ENCODE measurements at regions not wholly inside any gene's neighbourhood (a gene's known extent, or its start where the extent isn't known, plus 50 kb on each side); places are given as distances from the start of the nearest gene placed in this dataset.

- no peak for DNase-seq (ENCODE audit: low read depth)
These were observed 192.4 kb upstream of the GALNT2 start for GRCh38 chr1:229874609-229875008.

DNA sequence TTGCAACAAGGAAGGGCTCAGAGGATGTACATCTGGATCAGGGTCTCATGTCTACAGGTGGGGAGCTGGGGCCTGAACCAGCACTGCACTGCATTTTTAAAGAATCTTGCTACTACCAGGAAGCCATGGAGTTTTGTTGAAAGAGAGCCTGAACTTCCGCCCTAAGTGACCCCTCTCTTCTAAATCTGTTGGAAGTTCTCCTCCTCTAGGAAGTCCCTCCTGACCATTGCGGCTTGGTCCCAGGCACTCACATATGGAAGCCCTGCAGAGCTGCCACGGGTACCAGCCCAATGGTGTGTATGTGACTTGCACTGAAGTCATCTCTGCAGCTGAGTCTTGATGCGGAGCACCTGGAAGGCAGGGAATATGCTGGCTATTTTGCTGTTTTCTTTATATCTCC is 192.0 kb upstream of the GALNT2 start:
- H3K4me3 ChIP-seq (ENCODE audit: low read depth, low read length), result no peak overlapping the region
- DNase-seq (ENCODE audit: low read depth), result no peak

More at GRCh38 chr1:229874609-229875008, 192.4 kb upstream of the GALNT2 start:
- no peak overlapping the region for H3K4me3 ChIP-seq (ENCODE audit: low read depth, low read length)

DNA sequence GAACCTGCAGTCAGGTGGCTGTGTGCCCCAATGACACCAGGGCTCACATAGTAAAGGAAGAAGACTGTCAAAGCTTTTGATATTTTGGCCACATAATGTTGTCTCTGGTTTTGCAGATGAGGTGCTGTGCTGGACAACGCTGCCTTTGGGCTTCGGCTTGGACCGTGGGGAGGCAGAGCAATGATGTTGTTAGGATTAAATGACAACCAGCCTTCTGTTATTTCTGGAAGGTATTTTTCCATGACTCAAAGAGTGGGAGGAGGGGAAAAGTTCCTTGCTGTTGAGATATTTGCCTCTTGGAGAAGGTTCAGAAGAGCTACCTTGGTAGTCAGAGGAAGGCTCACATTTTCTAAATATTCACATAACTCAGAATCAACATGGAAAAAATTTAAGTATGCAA is 187.3 kb upstream of the GALNT2 start:
- DNase-seq (ENCODE audit: low read depth), result no peak

DNA sequence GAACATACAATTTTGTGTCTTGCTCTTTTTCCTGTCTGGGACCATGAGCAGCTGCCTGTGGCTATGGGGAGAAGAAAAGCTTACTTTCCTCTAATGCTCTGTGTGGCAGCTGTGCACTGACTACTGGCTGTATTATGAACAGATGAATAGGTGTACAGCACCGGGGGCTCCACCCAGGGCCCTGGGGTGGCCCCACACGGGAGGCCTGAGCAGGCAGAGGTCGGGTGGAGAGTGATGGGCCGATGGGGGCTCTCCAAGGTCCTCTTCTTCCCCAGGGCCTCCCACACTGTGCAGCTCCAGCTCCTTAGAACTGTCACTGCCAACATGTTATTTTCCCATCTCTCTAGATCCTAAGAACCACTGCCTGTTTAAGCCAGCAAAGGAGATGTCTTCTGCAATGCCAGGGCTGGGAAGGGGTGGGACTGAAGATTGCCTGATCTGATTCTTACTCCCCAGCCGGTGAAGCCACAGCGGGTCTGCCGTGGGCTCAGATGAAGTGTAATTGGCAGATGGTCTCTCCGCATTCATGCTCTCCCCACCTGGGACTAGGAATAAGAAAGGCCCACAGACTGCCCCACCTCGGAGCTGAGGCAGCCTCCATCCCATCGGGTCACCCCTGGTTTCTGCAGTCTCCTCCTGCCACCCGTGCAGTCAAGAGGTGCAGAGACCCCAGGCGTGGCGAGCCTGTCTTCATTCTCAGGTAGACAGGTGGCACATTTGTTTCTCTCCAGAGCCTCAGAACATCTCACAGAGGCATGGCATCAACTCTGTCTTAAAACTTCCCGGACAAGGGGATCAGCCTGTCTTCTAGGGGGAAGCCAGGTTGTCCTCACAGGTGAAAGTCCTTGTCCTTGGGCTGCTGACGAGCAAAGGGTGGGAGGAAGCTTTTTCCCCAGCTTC is 186.5 kb upstream of the GALNT2 start:
- H3K4me3 ChIP-seq (ENCODE audit: low read depth, low read length), result no peak overlapping the region
- no peak for DNase-seq (ENCODE audit: low read depth)

More for the DNA sequence above, 187.3 kb upstream of the GALNT2 start:
- H3K4me3 ChIP-seq (ENCODE audit: low read depth, low read length), result no peak overlapping the region

GRCh38 chr1:229882621-229883020 is 184.4 kb upstream of the GALNT2 start:
- DNase-seq (ENCODE audit: low read depth), result no peak
- no peak overlapping the region for H3K4me3 ChIP-seq (ENCODE audit: low read depth, low read length)

DNA sequence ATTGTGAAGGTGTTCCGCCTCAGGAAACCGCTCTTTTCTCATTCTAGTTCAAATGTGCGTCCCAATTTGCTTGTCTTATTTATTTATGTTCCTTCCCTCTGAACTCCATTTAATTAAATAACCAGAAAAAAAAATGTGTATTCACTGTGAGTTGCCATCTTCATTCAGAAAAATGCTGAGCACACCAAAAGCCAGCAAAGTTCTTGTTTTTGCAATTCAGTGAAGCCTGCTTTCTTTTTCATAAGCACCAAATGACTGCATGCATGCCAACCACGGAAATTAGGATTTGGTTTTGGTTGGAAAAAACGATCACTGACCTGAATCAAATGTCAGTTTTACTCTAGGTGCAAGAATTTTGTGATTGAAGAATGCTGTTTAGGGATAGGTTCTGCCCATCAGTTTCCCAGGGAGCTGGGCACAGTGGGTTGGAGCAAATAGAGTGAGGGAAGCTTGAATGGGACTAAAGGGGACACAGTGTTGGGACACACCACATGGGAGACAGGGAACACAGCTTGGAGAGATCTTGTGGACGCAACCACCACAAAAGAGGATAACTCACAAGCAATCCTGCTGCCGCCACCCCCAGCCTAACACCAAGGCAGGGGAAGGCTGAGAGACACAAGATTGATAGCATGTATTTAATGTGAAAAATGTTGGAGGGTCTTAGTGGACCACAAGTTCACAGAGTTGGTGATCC is 183.4 kb upstream of the GALNT2 start:
- DNase-seq (ENCODE audit: low read depth), result no peak
- no peak overlapping the region for H3K4me3 ChIP-seq (ENCODE audit: low read depth, low read length)

DNA sequence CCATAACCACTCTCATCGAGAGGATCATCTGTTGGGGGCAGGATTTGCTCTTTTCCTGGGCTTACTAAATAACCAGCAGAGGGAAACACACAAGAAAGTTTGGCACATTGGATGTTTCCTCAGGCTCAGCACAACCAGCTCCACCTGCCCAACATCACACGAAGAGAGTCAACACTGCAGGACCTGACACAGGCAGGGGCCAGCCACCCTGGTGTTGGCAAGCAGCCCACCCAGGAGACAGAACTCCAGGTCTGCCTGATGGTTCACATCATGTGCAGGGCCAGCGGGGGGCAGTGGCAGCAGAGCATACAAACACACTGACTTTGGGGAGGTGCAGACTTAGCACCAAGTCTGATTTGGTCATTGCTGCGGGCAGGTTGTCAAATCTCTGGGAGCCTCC is 182.3 kb upstream of the GALNT2 start:
- no peak for DNase-seq (ENCODE audit: low read depth)
- H3K4me3 ChIP-seq (ENCODE audit: low read depth, low read length), result no peak overlapping the region

GRCh38 chr1:229885568-229886495 is 181.2 kb upstream of the GALNT2 start:
- no peak for DNase-seq (ENCODE audit: low read depth)
- no peak overlapping the region for H3K4me3 ChIP-seq (ENCODE audit: low read depth, low read length)

DNA sequence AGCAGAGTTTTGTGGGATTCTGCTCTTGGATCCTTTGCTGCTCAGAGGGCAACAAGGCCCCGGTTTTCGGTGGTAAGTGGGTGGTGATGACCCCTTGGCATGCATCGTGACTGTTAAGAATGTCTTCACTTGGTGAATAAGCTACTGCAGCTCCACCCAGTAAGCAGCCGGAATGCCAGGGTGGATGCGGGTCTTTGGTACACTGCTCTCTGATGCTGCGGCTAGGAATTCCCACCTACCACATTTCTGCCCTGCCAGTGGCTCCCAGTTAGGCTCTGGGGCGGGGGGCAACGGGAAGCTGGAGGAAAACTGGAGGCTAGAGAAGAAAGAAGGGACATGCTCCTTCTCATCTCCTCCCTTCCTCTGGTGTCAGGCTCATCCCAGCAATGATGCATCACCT is 180.4 kb upstream of the GALNT2 start:
- no peak for DNase-seq (ENCODE audit: low read depth)
- H3K4me3 ChIP-seq (ENCODE audit: low read depth, low read length), result no peak overlapping the region

DNA sequence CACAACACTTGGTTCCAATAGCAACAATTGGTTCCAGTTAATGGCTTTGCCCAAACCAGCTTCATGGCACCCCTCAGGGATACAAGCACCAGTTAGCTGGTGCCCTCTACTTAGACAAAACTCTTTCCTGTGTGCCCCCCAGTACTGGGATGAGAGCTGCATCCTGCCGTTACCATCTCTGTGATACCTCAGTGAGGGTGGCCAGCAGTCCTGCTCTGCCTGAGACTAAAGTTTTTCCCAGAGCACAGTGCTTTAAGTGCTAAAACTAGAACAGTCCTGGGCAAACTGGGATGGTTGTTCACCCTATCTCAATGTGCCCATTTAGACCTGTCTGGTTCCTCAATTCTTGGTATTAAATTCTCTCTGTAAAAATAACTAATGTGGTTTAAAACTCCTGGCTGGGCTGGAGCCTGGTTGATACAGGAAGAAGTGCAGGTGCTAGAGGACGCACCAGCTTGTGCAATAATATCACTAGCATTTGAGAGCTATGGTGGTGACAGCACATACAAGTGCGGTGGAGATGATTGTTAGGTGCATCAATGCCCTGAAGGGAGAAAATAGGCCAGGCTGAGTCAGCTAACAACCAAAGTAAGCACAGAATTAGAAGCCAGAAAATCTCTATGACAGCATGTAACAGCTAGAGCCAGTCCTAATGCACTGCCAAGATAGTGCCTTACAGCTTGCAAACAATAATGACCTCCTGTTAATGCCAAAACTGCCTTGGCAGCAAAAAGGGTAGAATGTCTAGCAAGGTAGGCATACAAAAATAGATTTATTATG is 179.8 kb upstream of the GALNT2 start:
- no peak for DNase-seq (ENCODE audit: low read depth)
- no peak overlapping the region for H3K4me3 ChIP-seq (ENCODE audit: low read depth, low read length)

DNA sequence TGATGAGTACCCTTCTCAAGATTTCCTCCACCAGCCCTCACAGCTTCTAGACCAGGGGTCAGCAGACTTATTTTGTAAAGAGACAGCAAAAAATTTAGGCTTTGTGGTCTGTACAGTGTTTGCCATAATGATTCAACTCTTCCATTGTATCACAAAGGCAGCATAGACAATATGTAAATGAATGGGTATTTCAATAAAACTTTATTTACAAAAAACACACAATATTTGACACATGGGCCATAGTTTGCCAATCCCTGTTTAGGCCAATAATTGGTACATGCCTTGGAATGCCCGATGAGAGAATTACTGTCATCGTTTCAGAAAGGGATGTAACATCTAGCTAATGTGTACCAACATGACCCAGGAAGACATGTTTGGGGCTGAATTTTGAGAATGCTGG is 178.9 kb upstream of the GALNT2 start:
- DNase-seq (ENCODE audit: low read depth), result no peak
- no peak overlapping the region for H3K4me3 ChIP-seq (ENCODE audit: low read depth, low read length)

GRCh38 chr1:229888561-229889001 is 178.5 kb upstream of the GALNT2 start:
- H3K4me3 ChIP-seq (ENCODE audit: low read depth, low read length), result no peak overlapping the region
- DNase-seq (ENCODE audit: low read depth), result no peak

- no peak overlapping the region for H3K4me3 ChIP-seq (ENCODE audit: low read depth, low read length)
- no peak for DNase-seq (ENCODE audit: low read depth)
These were observed 178.0 kb upstream of the GALNT2 start for GRCh38 chr1:229889031-229889517.

GRCh38 chr1:229891227-229891626 is 175.8 kb upstream of the GALNT2 start:
- H3K4me3 ChIP-seq (ENCODE audit: low read depth, low read length), result no peak overlapping the region
- DNase-seq (ENCODE audit: low read depth), result no peak

- no peak overlapping the region for H3K4me3 ChIP-seq (ENCODE audit: low read depth, low read length)
- DNase-seq (ENCODE audit: low read depth), result no peak
These were observed 174.4 kb upstream of the GALNT2 start for GRCh38 chr1:229892515-229893117.

GRCh38 chr1:229893762-229894444 is 173.1 kb upstream of the GALNT2 start:
- H3K4me3 ChIP-seq (ENCODE audit: low read depth, low read length), result no peak overlapping the region
- DNase-seq (ENCODE audit: low read depth), result no peak

DNA sequence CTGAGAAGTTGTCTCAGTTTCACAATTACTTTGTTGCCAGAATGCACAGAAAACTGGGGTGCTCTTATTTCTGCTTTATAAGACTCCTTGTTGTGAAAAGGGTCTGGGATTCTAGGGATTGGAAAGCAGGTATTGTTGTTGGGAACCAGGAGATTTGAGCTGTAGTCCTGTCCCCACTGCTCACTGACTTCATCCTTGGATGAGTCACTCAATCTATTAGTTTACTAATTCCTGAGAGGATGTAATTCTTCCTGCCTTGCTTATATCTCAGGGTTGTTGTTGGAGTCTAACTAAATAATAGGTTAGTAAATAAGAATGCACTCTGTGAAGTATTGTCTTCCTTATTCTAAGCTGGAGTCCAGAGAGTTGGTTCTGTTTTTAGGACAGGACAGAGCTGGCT is 172.5 kb upstream of the GALNT2 start:
- DNase-seq (ENCODE audit: low read depth), result no peak
- no peak overlapping the region for H3K4me3 ChIP-seq (ENCODE audit: low read depth, low read length)

GRCh38 chr1:229895605-229896004 is 171.4 kb upstream of the GALNT2 start:
- DNase-seq (ENCODE audit: low read depth), result no peak
- H3K4me3 ChIP-seq (ENCODE audit: low read depth, low read length), result no peak overlapping the region
